HEK293 (cell line): ENCODE measurements at regions not wholly inside any gene's neighbourhood (a gene's known extent, or its start where the extent isn't known, plus 50 kb on each side); places are given as distances from the start of the nearest gene placed in this dataset.

Source experiments
- WT1 ChIP-seq: fragments of 450-650 bp; formaldehyde crosslinking; IDR thresholded peaks from 2 replicates; pipeline ENCODE4 v1.5.1; 2016; ENCODE audit warnings: missing biosample characterization, missing genetic modification characterization
- TF ChIP-seq, protein P1 (sequence below): fragments of 450-650 bp; formaldehyde crosslinking; IDR thresholded peaks from 2 replicates; pipeline ENCODE4 v1.5.1; 2016; ENCODE audit warnings: missing biosample characterization, missing genetic modification characterization
- TF ChIP-seq, protein P2 (sequence below): fragments of 450-650 bp; formaldehyde crosslinking; IDR thresholded peaks from 2 replicates; pipeline ENCODE4 v1.5.1; 2017; ENCODE audit warnings: missing biosample characterization, missing genetic modification characterization

DNA sequence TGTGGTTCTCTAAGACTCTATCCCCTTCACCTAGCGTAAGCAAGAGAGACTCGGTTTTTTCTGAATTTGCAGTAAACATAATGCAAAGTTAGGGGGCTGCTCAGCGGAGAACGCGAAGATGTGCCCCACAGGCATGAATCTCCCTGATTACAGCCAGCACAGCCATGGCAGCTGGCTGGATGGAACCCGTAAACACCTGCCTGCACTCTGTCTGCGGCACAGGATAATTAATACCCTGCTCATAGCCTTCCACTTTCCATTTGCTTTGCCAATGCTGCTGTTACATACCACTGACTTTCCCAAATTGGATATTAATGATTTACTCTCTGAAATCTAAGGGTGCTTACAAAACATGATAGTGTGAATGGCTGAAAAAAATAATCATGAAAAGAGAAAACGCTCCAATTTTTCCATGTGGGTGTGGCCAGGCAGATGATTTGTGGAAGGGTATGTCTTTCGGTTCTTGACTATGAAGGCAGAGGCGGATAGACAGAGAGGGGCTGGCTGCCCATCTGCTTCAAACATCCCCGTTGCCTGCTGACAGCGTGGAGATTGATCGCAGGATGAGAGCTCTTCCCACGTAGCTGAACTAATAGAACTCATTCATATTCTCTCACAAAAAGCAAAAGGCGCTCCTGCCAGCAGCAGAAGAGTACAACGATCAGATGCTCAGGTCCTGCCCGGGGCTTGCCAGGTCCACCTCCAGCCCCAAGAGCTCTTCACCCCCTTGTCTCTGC, 193.2 kb upstream of the GHITM start:
- TF ChIP-seq, protein P1, sequence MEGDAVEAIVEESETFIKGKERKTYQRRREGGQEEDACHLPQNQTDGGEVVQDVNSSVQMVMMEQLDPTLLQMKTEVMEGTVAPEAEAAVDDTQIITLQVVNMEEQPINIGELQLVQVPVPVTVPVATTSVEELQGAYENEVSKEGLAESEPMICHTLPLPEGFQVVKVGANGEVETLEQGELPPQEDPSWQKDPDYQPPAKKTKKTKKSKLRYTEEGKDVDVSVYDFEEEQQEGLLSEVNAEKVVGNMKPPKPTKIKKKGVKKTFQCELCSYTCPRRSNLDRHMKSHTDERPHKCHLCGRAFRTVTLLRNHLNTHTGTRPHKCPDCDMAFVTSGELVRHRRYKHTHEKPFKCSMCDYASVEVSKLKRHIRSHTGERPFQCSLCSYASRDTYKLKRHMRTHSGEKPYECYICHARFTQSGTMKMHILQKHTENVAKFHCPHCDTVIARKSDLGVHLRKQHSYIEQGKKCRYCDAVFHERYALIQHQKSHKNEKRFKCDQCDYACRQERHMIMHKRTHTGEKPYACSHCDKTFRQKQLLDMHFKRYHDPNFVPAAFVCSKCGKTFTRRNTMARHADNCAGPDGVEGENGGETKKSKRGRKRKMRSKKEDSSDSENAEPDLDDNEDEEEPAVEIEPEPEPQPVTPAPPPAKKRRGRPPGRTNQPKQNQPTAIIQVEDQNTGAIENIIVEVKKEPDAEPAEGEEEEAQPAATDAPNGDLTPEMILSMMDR (tag by site-specific recombination) = no peak
- no peak for TF ChIP-seq WT1 (tag by site-specific recombination)
- TF ChIP-seq, protein P2, sequence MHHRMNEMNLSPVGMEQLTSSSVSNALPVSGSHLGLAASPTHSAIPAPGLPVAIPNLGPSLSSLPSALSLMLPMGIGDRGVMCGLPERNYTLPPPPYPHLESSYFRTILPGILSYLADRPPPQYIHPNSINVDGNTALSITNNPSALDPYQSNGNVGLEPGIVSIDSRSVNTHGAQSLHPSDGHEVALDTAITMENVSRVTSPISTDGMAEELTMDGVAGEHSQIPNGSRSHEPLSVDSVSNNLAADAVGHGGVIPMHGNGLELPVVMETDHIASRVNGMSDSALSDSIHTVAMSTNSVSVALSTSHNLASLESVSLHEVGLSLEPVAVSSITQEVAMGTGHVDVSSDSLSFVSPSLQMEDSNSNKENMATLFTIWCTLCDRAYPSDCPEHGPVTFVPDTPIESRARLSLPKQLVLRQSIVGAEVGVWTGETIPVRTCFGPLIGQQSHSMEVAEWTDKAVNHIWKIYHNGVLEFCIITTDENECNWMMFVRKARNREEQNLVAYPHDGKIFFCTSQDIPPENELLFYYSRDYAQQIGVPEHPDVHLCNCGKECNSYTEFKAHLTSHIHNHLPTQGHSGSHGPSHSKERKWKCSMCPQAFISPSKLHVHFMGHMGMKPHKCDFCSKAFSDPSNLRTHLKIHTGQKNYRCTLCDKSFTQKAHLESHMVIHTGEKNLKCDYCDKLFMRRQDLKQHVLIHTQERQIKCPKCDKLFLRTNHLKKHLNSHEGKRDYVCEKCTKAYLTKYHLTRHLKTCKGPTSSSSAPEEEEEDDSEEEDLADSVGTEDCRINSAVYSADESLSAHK = no peak
